HG02623 (cell line): ENCODE measurements at regions not wholly inside any gene's neighbourhood (a gene's known extent, or its start where the extent isn't known, plus 50 kb on each side); places are given as distances from the start of the nearest gene placed in this dataset.

ENCODE experiments used
- ATAC-seq: cut with Tn5 transposase; IDR thresholded peaks from one replicate; pipeline ENCODE4 v1.9.1; 2021; ENCODE audit warnings: moderate library complexity; ENCODE audit not compliant: unreplicated experiment

- ATAC-seq, result no peak
Measured at GRCh38 chr17:77480509-77481215, 339.9 kb downstream of the SEC14L1 start.

- ATAC-seq, result no peak
Measured at GRCh38 chr17:77481476-77482374, 341.0 kb downstream of the SEC14L1 start.

- no peak for ATAC-seq
Measured at GRCh38 chr17:77482375-77483127, 341.8 kb downstream of the SEC14L1 start.

GRCh38 chr17:77483128-77483598, 342.4 kb downstream of the SEC14L1 start:
- ATAC-seq, result no peak

- no peak for ATAC-seq
Measured at GRCh38 chr17:77484111-77484510, 343.3 kb downstream of the SEC14L1 start.

GRCh38 chr17:77485089-77485833, 344.5 kb downstream of the SEC14L1 start:
- no peak for ATAC-seq

GRCh38 chr17:77487211-77487629, 346.5 kb downstream of the SEC14L1 start:
- ATAC-seq, result no peak

GRCh38 chr17:77487677-77488530, 347.1 kb downstream of the SEC14L1 start:
- ATAC-seq, result no peak

- ATAC-seq, result no peak
Measured at GRCh38 chr17:77488531-77489238, 347.9 kb downstream of the SEC14L1 start.

- ATAC-seq, result no peak
Measured at GRCh38 chr17:77489239-77489892, 348.6 kb downstream of the SEC14L1 start.

- no peak for ATAC-seq
Measured at GRCh38 chr17:77489893-77490255, 349.1 kb downstream of the SEC14L1 start.

GRCh38 chr17:77490361-77491183, 349.8 kb downstream of the SEC14L1 start:
- no peak for ATAC-seq

- ATAC-seq, result no peak
Measured at GRCh38 chr17:77491921-77492445, 351.2 kb downstream of the SEC14L1 start.

- no peak for ATAC-seq
Measured at GRCh38 chr17:77492446-77493237, 351.9 kb downstream of the SEC14L1 start.

- ATAC-seq, result no peak
Measured at GRCh38 chr17:77493238-77493820, 352.6 kb downstream of the SEC14L1 start.
